CD4-positive, alpha-beta T cell treated with Interleukin-17A for 4 hours (primary cell): ENCODE measurements at regions not wholly inside any gene's neighbourhood (a gene's known extent, or its start where the extent isn't known, plus 50 kb on each side); places are given as distances from the start of the nearest gene placed in this dataset.
"Not testable (repeated sequence)": the region's sequence is repeated elsewhere in the genome, so short reads cannot be mapped to it uniquely, and the experiment has no call there.

Source experiments
- DNase-seq: peaks from one replicate; pipeline ENCODE4 v3.0.0-alpha.2; 2020; ENCODE audit warnings: mixed read lengths

DNA sequence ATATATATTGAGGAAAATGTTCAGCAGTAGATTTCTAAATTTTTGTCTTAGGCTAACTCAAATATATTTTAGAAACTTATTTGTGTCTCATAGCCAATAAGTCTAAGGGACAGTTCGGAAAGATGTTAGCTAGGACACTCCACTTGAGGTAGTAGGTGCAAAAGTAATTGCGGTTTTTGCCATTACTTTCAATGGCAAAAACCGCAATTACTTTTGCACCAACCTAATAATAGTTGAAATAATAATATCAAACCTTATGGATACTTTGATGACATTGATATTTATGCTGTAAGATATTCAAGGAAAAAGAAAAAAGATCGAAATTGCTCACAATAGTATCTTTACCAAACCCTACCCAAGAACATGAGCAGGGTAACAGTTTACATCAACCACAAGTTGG lies 555.5 kb upstream of the ST8SIA4 start:
- no peak for DNase-seq

DNA sequence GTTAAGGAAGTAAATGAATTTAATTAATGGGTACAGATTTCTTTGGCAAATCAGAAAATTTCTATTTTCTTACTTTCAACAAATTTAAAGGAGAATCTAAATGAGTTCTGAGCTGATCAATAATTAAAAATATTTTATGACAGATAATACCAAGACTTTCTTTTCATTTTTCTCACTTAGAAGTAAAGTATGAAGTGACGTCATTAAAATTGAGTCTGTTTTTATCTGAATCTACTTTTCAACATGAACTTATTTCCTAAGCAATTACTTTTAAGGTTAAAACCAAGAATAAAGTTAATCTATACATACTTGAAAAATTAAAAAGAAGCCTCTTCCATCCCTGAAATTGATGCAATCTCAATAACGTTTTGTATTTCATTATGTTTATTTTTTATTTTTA lies 552.8 kb upstream of the ST8SIA4 start:
- no peak for DNase-seq

DNA sequence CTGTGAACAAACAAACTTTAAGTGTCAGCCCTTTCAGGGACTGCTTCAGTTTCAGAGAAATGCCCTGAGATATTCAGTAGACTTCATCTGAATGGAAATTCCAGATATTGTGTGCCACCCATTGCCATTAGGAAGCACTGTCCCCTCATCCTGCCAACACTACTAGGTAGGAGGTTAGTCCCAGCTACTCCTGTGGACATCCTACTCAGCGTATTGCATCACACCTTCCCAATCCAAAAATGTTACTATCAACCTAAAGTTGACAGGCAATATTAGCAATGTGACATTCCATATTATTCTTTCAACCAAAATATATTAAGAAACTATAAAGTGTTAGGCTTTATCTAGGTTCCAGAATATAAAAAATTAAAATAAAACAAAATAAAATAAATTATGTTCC lies 552.0 kb upstream of the ST8SIA4 start:
- no peak for DNase-seq

DNA sequence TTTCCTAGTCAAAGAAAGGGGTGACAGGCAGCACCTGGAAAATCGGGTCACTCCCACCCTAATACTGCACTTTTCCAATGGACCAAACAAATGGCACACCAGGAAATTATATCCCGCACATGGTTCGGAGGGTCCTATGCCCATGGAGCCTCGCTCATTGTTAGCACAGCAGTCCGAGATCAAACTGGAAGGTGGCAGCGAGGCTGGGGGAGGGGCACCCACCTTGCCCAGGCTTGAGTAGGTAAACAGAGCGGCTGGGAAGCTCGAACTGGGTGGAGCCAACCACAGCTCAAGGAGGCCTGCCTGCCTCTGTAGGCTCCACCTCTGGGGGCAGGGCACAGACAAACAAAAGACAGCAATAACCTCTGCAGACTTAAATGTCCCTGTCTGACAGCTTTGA lies 539.2 kb upstream of the ST8SIA4 start:
- DNase-seq = not testable (repeated sequence)

GRCh38 chr5:101440173-101440572 lies 537.1 kb upstream of the ST8SIA4 start:
- no peak for DNase-seq

- no peak for DNase-seq
Observed at GRCh38 chr5:101437351-101437750, 534.3 kb upstream of the ST8SIA4 start.

GRCh38 chr5:101435768-101436167 lies 532.7 kb upstream of the ST8SIA4 start:
- DNase-seq = no peak

GRCh38 chr5:101431201-101431600 lies 528.1 kb upstream of the ST8SIA4 start:
- no peak for DNase-seq

DNA sequence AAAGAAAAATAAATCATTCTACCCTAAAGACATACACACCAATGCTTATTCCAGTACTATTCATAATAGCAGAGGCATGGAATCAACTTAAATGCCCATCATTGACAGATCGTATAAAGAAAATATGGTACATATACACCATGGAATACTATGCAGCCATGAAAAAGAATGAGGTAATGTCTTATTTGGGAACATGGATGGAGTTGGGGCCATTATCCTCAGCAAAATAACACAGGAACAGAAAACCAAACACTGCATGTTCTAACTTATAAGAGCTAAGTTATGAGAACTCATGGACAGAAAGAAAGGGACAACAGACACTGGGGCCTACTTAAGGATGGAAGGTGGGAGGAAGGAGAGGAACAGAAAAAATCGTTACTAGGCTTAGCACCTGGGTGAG lies 527.5 kb upstream of the ST8SIA4 start:
- DNase-seq = no peak

DNA sequence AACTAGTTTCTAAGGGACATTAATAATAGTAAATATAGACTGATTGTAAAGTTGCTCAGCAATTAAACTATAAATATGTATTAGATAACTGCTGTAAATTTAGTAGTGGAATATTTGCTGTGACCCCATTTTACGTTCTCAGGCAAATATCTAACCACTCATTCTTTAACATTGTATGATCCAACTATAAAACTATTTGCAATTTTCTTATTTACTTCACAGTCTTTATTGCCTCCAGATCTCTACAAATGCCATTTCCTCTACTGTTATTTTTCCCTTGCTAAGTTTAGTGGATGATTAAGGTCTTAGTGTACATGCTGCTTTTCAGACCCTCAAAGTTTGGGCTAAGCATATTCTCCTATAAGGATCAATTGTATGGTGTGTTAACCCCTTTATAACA lies 526.2 kb upstream of the ST8SIA4 start:
- no peak for DNase-seq

DNA sequence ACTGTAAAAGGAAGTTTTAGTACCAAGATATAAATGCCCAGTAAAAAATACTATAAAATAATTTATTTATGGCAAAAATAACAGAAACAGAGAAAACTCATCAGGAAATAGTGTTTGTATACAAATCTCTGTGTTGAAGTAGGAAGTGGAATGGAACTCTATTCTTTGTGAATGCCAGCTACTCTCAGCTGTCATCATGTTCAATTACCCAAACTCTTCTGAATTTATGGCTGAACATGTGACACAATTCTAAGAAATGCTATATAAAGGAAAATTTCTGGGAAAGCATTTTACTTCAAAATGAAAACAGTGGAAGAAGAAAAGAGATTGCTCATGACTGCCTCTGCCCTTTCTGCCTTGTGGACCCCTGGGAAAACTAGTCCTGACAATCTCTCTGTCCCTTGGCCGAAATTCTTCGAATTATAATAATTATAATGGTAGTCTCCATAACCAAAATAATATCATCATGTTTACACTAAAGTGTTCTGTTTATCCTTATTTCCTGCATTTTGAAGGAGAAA lies 522.3 kb upstream of the ST8SIA4 start:
- no peak for DNase-seq

DNA sequence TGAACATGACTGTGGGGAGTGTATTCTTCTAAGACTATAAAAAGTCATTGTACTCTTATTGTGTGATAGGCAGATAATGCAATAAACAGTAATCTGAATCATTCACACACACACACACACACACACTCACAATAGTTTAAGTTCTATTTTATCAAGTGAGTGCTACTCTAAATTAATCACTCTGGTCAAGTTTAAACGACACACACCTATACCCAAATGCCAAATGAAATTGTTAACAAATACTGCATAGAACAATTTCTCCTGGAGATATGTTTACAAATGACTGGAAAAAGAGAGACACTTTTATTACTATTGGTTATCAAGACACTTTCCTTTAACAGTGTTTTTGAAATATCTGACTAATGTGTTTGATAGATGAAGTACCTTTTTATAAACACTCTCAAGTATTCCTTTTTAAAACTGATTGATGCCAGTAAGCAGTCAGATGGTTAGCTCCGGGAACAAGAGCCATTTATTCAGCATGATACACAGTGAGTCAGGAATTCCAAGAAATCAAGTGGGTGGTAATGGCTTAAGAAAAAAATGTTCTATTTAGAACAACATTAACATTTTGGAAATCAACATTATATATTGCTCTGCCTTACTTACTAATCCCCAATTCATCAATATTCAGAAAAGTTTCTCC lies 521.6 kb upstream of the ST8SIA4 start:
- no peak for DNase-seq

- DNase-seq = no peak
Observed at GRCh38 chr5:101418713-101419118, 515.6 kb upstream of the ST8SIA4 start.

DNA sequence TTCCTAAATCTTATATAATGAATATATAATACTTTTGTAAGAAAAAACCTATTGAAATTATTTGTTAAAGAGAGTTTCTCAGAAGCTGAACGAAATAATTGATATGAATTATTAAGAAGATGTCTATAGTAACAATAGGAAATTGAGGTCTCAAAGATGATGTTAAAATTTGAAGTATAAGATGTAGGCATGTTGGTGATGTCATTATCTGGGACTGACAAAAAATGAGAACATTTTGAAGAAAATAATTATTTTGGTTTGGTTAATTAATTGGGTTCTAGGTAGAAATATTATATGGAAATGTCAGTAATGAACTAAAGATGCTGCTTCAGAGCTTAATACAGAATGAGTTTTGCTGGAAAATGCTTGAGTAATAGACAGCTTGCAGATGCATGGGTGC lies 501.4 kb upstream of the ST8SIA4 start:
- no peak for DNase-seq

- DNase-seq = no peak
Observed at GRCh38 chr5:101393795-101394450, 490.8 kb upstream of the ST8SIA4 start.

- peak; percentile 3 for DNase-seq
Observed at GRCh38 chr5:101390151-101390908, 487.2 kb upstream of the ST8SIA4 start.

DNA sequence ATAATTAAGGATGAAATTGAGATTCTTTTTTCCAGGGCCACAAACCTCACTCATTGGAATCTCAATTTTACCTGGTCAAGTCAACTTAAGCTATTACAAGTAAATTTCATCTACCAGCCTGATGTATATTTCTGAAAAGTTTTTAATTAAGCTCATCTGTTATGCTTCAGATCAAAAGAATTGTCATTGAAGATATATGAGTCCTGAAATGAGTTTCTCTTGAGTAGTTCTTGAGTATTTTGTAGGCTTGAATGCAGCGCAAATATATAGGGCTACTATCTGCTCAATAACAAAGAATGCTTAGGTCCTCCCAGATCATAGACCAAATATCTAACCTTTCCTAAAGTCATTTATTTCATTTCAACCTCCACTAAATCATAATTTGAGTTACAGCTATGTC lies 482.2 kb upstream of the ST8SIA4 start:
- no peak for DNase-seq

- no peak for DNase-seq
Observed at GRCh38 chr5:101370181-101370580, 467.1 kb upstream of the ST8SIA4 start.

DNA sequence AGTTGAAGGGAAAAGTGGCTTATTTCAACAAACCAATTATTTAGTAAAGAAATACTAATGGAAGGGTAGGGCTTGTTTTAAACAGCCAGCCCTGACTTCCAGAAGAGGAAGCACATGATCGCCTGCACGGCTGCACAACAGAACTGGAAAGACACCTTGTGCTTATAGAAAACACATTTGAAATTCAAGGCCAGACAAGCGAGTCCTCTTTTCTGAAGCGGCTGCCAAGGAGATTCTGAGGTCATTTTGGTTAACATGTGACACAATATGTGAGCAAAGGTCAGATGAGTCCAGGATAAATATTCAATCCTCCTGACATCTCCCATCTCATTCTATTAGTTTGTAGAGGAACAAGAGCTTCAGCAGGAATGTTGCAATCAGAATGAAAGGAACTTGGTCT lies 461.4 kb upstream of the ST8SIA4 start:
- no peak for DNase-seq

DNA sequence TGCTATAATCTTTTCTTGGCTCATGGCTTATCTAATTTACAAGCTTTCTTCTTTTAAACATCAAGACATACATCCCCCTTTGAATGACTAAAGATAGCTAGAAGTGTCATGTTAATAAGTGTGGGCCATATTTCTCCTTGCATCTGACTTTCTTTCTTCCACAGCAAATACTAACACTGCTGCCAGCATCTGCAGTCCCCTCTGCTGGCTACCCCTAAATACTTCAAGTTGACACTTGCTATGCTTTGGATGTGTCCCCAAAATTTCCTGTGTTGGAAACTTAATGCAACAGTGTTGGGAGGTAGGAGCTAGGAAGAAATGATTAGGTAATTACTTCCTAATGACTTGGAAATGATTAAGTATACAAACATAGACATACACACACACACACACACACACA lies 459.0 kb upstream of the ST8SIA4 start:
- DNase-seq = no peak

GRCh38 chr5:101346906-101347305 lies 443.8 kb upstream of the ST8SIA4 start:
- DNase-seq = no peak

GRCh38 chr5:101346447-101346846 lies 443.4 kb upstream of the ST8SIA4 start:
- DNase-seq = no peak

- DNase-seq = no peak
Observed at GRCh38 chr5:101338226-101338625, 435.1 kb upstream of the ST8SIA4 start.

DNA sequence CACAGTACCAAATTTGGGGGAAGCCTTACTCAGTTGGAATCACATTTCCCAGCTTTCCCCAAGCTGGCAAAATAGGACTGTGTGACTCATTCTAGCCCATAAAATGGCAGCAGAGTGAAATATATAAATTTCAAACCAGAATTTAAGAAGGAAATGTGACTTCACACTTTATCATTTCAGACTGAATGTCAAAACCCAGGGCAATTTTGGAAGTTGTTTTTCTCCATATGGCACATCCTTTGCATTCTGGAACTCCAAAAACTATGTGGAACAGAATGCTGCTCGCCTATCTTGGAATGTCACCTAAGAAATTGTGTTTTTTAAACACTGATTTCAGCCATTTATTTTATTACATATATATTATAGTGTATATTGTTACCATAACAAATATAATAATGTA lies 424.7 kb upstream of the ST8SIA4 start:
- DNase-seq = no peak
